ENCODE measurements at regions not wholly inside any gene's neighbourhood (a gene's known extent, or its start where the extent isn't known, plus 50 kb on each side); places are given as distances from the start of the nearest gene placed in this dataset.

GRCh38 chr6:6982663-6983062 lies 125.1 kb upstream of the RREB1 start:
- no peak for TF ChIP-seq CTCF (conservative IDR thresholded peaks at IDR 0.05)
- TF ChIP-seq ZFX (IDR thresholded peaks at IDR 0.05) = no peak
